Hepatocyte (in vitro differentiated cells): ENCODE measurements at regions not wholly inside any gene's neighbourhood (a gene's known extent, or its start where the extent isn't known, plus 50 kb on each side); places are given as distances from the start of the nearest gene placed in this dataset.

ENCODE experiments used
- DNase-seq: peaks from one replicate; pipeline ENCODE4 v3.0.0-alpha.2; 2016; ENCODE audit warnings: low spot score
- H2AFZ ChIP-seq: fragments of 200-600 bp; sonication (generic); 2 replicates; pipeline ENCODE4 v1.6.0; 2016; ENCODE audit warnings: antibody characterized with exemption, mild to moderate bottlenecking
- H3K27ac ChIP-seq: fragments of 200-600 bp; sonication (generic); 2 replicates; pipeline ENCODE4 v1.5.1; 2016; ENCODE audit warnings: mild to moderate bottlenecking
- H3K27me3 ChIP-seq: fragments of 200-600 bp; sonication (generic); 2 replicates; pipeline ENCODE4 v1.6.1; 2016
- H3K36me3 ChIP-seq: fragments of 200-600 bp; sonication (generic); replicated peaks from 2 replicates; pipeline ENCODE4 v1.5.1; 2016; ENCODE audit warnings: low read depth; ENCODE audit not compliant: insufficient read depth
- H3K4me1 ChIP-seq: fragments of 200-600 bp; sonication (generic); 2 replicates; pipeline ENCODE4 v1.5.1; 2016; ENCODE audit warnings: mild to moderate bottlenecking, moderate library complexity; ENCODE audit not compliant: insufficient read depth
- H3K4me2 ChIP-seq: fragments of 200-600 bp; sonication (generic); 2 replicates; pipeline ENCODE4 v1.6.0; 2016
- H3K4me3 ChIP-seq: fragments of 200-600 bp; sonication (generic); 2 replicates; pipeline ENCODE4 v1.5.1; 2016; ENCODE audit warnings: mild to moderate bottlenecking
- H3K79me2 ChIP-seq: fragments of 200-600 bp; sonication (generic); 2 replicates; pipeline ENCODE4 v1.6.0; 2017; ENCODE audit warnings: mild to moderate bottlenecking
- H3K9me2 ChIP-seq: fragments of 200-600 bp; sonication (generic); replicated peaks from 2 replicates; pipeline ENCODE4 v1.6.0; 2017; ENCODE audit warnings: mild to moderate bottlenecking; ENCODE audit not compliant: insufficient read depth
- H3K9me3 ChIP-seq: fragments of 200-600 bp; sonication (generic); 2 replicates; pipeline ENCODE4 v1.5.1; 2016; ENCODE audit warnings: low read depth, mild to moderate bottlenecking
- H4K20me1 ChIP-seq: fragments of 200-600 bp; sonication (generic); 2 replicates; pipeline ENCODE4 v1.6.0; 2016; ENCODE audit warnings: mild to moderate bottlenecking; ENCODE audit not compliant: insufficient read depth, poor library complexity, severe bottlenecking
- CTCF ChIP-seq: fragments of 200-600 bp; sonication (generic); IDR thresholded peaks from 2 replicates; pipeline ENCODE4 v1.5.1; 2016; ENCODE audit warnings: antibody characterized with exemption, mild to moderate bottlenecking; ENCODE audit not compliant: poor library complexity
- EZH2 ChIP-seq: fragments of 200-600 bp; sonication (generic); IDR thresholded peaks from 2 replicates; pipeline ENCODE4 v1.6.1; 2016; ENCODE audit warnings: antibody characterized with exemption, mild to moderate bottlenecking, borderline replicate concordance
- EZH2phosphoT487 ChIP-seq: fragments of 200-600 bp; sonication (generic); IDR thresholded peaks from one replicate; pipeline ENCODE4 v1.6.1; 2018; ENCODE audit warnings: antibody characterized with exemption, mild to moderate bottlenecking, low read depth, moderate library complexity; ENCODE audit not compliant: unreplicated experiment, severe bottlenecking
- WGBS: methylation state at CpG from one replicate; pipeline ENCODE4 v1.1.6; 2016; ENCODE audit warnings: low lambda C conversion rate; ENCODE audit errors: missing lambda C conversion rate; 5-methylcytosine and 5-hydroxymethylcytosine counted together

DNA sequence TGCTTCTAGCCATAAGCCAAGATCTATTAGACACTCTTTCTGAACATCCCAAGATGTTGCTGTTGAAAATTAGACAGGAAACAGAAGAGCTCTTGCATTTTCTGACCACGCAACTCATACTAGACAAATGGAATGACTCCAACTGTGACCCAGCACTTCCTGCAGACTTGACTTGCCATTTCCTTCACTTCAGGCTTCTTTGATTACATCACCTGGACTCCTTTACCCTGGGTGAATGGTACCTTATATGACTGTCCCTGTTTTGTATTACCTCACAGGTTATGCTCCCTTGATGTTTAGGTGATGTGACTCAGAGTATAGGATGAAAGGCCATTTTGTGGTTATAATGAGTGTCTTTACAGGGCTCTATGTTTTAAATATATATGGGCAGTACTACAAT, 236.1 kb downstream of the BMP2 start:
- Histone ChIP-seq H3K4me2 (no peak overlapping the region), H4K20me1 (no peaks in the 10 kb centered on the region), H3K4me3 (no peak overlapping the region), H3K9me2 (no peaks in the 10 kb centered on the region), H3K79me2 (no peaks in the 10 kb centered on the region), H3K27ac (no peak overlapping the region), H3K4me1 (no peaks in the 10 kb centered on the region), H3K27me3 (no peaks in the 10 kb centered on the region), H3K36me3 (no peaks in the 10 kb centered on the region), H2AFZ (no peak overlapping the region), H3K9me3 (peaks cover 7% of the 10 kb centered on the region)
- DNase-seq = no peak
- 96% methylated on average over 1 of the region's 1 CpG for WGBS
- TF ChIP-seq CTCF (no peak), EZH2phosphoT487 (no peak), EZH2 (no peak)

- no peaks in the 10 kb centered on the region for H4K20me1 ChIP-seq
- H3K4me1 ChIP-seq = no peaks in the 10 kb centered on the region
- no peak overlapping the region for H2AFZ ChIP-seq
- no peaks in the 10 kb centered on the region for H3K9me2 ChIP-seq
- no peak overlapping the region for H3K4me2 ChIP-seq
- no peaks in the 10 kb centered on the region for H3K27me3 ChIP-seq
- H3K27ac ChIP-seq = no peak overlapping the region
- no peaks in the 10 kb centered on the region for H3K36me3 ChIP-seq
- H3K4me3 ChIP-seq = no peak overlapping the region
- peaks cover 7% of the 10 kb centered on the region for H3K9me3 ChIP-seq
- TF ChIP-seq CTCF (no peak), EZH2 (no peak), EZH2phosphoT487 (no peak)
- H3K79me2 ChIP-seq = no peaks in the 10 kb centered on the region
- DNase-seq = no peak
- WGBS = 90% methylated on average over 3 of the region's 3 CpGs
These were observed 237.3 kb downstream of the BMP2 start for GRCh38 chr20:7004801-7005200.

DNA sequence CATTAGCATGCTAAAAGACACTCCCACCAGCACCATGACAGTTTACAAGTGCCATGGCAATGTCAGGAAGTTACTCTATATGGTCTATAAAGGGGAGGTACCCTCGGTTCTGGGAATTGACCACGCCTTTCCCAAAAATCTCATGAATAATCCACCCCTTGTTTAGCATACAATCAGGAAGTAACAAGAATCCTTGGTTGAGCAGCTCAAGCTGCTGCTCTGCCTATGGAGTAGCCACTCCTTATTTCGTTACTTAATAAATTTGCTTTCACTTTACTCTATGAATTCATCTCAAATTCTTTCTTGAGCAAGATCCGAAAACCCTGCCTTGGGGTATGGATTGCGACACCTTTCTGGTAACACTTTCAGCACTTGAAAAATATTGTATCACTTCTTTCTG, 243.0 kb downstream of the BMP2 start:
- H3K9me2 ChIP-seq = no peaks in the 10 kb centered on the region
- H4K20me1 ChIP-seq = no peaks in the 10 kb centered on the region
- no peaks in the 10 kb centered on the region for H3K79me2 ChIP-seq
- H3K4me2 ChIP-seq = no peak overlapping the region
- WGBS = 69% methylated on average over 5 of the region's 5 CpGs
- no peak overlapping the region for H2AFZ ChIP-seq
- H3K9me3 ChIP-seq = peaks cover 7% of the 10 kb centered on the region
- no peak overlapping the region for H3K27ac ChIP-seq
- no peaks in the 10 kb centered on the region for H3K27me3 ChIP-seq
- no peaks in the 10 kb centered on the region for H3K36me3 ChIP-seq
- no peak for DNase-seq
- no peaks in the 10 kb centered on the region for H3K4me1 ChIP-seq
- no peak overlapping the region for H3K4me3 ChIP-seq
- no peak for TF ChIP-seq EZH2
- no peak for TF ChIP-seq EZH2phosphoT487
- TF ChIP-seq CTCF = no peak

GRCh38 chr20:7015257-7015656, 247.8 kb downstream of the BMP2 start:
- H3K79me2 ChIP-seq = no peaks in the 10 kb centered on the region
- H3K9me3 ChIP-seq = no peaks in the 10 kb centered on the region
- no peak overlapping the region for H2AFZ ChIP-seq
- H3K27me3 ChIP-seq = no peaks in the 10 kb centered on the region
- 50% methylated on average over 1 of the region's 1 CpG for WGBS
- H4K20me1 ChIP-seq = no peaks in the 10 kb centered on the region
- no peaks in the 10 kb centered on the region for H3K36me3 ChIP-seq
- no peaks in the 10 kb centered on the region for H3K9me2 ChIP-seq
- H3K4me1 ChIP-seq = no peaks in the 10 kb centered on the region
- no peak overlapping the region for H3K4me2 ChIP-seq
- DNase-seq = no peak
- H3K27ac ChIP-seq = no peak overlapping the region
- no peak overlapping the region for H3K4me3 ChIP-seq
- TF ChIP-seq EZH2 = no peak
- no peak for TF ChIP-seq EZH2phosphoT487
- TF ChIP-seq CTCF = no peak
